Erythroblast (primary cell): ENCODE measurements at regions not wholly inside any gene's neighbourhood (a gene's known extent, or its start where the extent isn't known, plus 50 kb on each side); places are given as distances from the start of the nearest gene placed in this dataset.

Experiments used
- GATA1 ChIP-seq: IDR thresholded peaks from 2 replicates; pipeline ENCODE4 v1.6.1; 2011; ENCODE audit warnings: low read depth, mild to moderate bottlenecking, control low read depth, low read length, moderate library complexity
- POLR2A ChIP-seq: IDR thresholded peaks from 2 replicates; pipeline ENCODE4 v1.6.1; 2011; ENCODE audit warnings: mild to moderate bottlenecking, low read length

DNA sequence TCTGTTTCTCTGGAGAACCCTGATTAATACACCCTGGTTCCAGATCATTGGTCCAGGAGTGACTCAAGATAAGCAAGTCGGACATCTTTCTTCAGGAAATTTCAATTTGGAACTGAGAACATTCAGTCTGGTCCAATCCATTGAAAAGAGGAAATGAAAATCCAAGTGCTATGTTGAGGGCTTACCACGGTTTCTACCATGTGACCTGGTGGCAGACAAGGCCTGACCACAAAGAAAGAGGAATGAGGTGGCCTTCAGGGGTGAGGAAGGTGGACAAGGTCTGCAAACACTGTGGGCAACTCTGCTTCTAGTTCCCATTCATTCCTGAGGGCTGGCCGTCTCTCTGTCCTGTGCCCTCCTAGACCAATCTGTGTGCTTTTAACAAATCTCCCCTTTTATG lies 149.2 kb upstream of the GHITM start:
- no peak for TF ChIP-seq POLR2A
- TF ChIP-seq GATA1, result no peak
